ENCODE measurements at regions not wholly inside any gene's neighbourhood (a gene's known extent, or its start where the extent isn't known, plus 50 kb on each side); places are given as distances from the start of the nearest gene placed in this dataset.

DNA sequence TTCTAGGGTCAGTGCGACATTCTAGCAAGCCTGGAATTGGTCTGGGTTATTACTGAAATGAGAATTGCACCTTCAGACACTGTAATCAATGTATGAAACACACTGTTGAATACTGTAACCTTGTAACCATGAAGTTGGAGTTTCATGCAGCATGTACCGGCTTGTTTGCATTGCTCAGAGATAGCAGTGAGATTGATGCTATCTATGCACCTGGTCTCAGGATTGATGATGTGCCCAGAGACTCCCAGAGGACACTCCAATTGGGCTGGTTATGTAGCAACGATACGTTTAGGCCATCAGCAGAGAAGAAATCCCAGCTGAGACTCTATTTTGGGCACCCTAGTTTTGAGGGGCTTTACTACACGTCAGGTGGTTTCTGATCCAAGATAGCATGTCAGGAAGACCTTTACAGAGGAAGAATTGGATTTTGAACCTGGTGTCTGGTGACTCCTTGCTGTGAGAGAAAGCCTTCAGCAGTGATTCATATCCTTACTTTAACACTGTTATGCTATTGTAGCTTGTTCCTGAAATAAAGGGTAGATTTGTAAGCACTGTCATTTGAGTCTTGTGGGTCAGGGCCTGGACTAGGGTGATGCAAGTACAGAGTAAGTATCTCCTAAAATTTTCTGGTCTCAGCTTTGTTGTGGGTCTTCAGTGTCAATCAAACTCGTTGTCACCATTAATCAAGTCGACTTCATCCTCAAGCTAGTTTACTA lies 305.1 kb upstream of the GULP1 start:
- Histone ChIP-seq H3K27me3 (ENCODE audit: insufficient read depth in 3 of 3, low read length in 2 of 3) (no peaks in the 10 kb centered on the region), H3K36me3 (ENCODE audit: insufficient read depth in 1 of 2, low read depth in 1 of 2) (no peaks in the 10 kb centered on the region), H3K4me3 (no peak overlapping the region), H3K9me3 (no peaks in the 10 kb centered on the region), H3K27ac (no peak overlapping the region), H3K4me1 (peaks cover 16% of the 10 kb centered on the region)
- 65 to 82% (median 75%) methylated on average over 7 of the region's 7 CpGs for WGBS, 3 donors
- DNase-seq (no peak), ATAC-seq (peak in 2 of 4 donors; percentile 36 to 63)
- intact Hi-C loops (cut with DNase I): no loop called here
- TF ChIP-seq, protein P1, sequence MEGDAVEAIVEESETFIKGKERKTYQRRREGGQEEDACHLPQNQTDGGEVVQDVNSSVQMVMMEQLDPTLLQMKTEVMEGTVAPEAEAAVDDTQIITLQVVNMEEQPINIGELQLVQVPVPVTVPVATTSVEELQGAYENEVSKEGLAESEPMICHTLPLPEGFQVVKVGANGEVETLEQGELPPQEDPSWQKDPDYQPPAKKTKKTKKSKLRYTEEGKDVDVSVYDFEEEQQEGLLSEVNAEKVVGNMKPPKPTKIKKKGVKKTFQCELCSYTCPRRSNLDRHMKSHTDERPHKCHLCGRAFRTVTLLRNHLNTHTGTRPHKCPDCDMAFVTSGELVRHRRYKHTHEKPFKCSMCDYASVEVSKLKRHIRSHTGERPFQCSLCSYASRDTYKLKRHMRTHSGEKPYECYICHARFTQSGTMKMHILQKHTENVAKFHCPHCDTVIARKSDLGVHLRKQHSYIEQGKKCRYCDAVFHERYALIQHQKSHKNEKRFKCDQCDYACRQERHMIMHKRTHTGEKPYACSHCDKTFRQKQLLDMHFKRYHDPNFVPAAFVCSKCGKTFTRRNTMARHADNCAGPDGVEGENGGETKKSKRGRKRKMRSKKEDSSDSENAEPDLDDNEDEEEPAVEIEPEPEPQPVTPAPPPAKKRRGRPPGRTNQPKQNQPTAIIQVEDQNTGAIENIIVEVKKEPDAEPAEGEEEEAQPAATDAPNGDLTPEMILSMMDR (IDR thresholded peaks at IDR 0.05): no peak

DNA sequence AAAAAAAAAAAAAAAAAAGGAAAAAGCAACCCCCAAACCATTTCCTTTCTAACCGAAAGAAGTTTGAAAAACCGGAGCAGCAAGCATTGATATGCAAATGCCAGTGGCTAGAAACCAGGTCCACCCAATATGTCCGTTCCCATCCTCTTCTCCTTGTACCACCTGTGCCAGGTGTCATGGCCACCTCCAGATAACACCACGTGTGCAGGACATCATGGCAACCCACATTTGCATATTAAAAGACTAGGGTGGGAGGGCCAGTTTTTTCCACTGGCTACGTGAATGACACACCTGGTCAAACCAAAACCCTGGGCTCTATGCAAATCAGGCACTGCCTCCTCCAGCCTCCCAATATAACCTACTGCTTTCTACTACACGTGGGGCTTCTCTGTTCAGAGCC lies 303.3 kb upstream of the GULP1 start:
- no peak overlapping the region for H3K4me3 ChIP-seq
- TF ChIP-seq, protein P1 (IDR thresholded peaks at IDR 0.05): no peak
- no peaks in the 10 kb centered on the region for H3K36me3 ChIP-seq (ENCODE audit: insufficient read depth in 1 of 2, low read depth in 1 of 2)
- H3K27ac ChIP-seq: no peak overlapping the region
- peaks cover 7% of the 10 kb centered on the region for H3K4me1 ChIP-seq
- no peak for ATAC-seq
- WGBS, 3 donors: 81 to 84% (median 84%) methylated on average over 6 of the region's 6 CpGs
- intact Hi-C loops (cut with DNase I): no loop called here
- no peaks in the 10 kb centered on the region for H3K9me3 ChIP-seq
- H3K27me3 ChIP-seq (ENCODE audit: insufficient read depth in 3 of 3, low read length in 2 of 3): no peaks in the 10 kb centered on the region
- DNase-seq: no peak

DNA sequence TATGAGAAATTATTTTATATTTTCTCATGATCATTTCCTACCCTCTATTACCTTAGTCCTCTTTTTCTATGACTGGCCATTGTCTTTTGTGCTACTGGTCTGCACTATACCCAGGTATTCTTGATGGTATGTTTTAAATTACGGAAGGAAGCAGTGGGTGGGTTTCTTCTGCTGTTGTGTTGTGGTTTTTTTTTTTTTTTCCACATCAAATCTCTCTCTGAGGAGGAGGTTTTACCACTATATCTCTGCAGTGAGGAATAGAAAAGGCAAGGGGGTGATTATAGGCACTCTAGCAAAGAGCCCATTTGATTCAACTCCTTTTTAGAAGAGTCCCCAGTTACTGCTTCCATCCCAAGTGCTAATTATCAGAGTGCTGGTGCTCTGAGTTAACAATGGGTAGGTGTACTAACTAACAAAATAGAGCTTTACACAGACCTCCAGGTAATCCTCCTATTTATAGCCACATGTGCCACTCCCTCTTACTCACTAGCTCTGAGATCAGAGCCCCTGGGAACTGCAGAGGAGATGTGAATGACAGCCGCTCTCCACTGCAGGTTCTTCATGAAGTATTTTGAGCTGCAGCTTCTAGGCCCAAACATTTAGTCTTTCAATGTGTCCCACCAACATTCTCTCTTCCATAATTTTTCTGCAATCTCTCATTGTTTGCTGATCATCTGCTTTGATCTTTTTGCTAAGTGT lies 301.6 kb upstream of the GULP1 start:
- TF ChIP-seq, protein P1 (IDR thresholded peaks at IDR 0.05): no peak

DNA sequence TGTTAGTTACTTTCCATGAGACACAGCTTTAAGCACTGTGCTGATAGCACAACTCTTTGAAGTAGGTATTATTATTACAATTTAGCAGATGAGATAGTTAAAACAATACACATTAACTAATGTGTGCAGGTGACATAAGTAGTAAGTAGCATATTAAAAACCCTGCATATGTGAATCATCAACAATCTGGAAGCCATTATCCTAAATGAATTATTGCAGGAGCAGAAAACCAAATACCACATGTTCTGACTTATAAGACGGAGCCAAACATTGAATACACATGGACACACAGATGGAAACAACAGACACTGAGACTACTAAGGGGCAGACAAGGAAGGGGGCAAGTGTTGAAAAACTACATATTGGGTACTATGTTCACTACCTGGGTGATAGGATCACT lies 300.3 kb upstream of the GULP1 start:
- no peak overlapping the region for H3K27ac ChIP-seq
- H3K9me3 ChIP-seq: no peaks in the 10 kb centered on the region
- H3K4me1 ChIP-seq: no peaks in the 10 kb centered on the region
- no peak overlapping the region for H3K4me3 ChIP-seq
- 88 to 98% (median 91%) methylated on average over 1 of the region's 1 CpG for WGBS, 3 donors
- DNase-seq: no peak
- no peak for ATAC-seq
- H3K27me3 ChIP-seq (ENCODE audit: insufficient read depth in 3 of 3, low read length in 2 of 3): no peaks in the 10 kb centered on the region
- intact Hi-C loops (cut with DNase I): no loop called here
- no peaks in the 10 kb centered on the region for H3K36me3 ChIP-seq (ENCODE audit: insufficient read depth in 1 of 2, low read depth in 1 of 2)
- TF ChIP-seq, protein P1 (IDR thresholded peaks at IDR 0.05): no peak

More for the DNA sequence above, 301.6 kb upstream of the GULP1 start:
- H3K36me3 ChIP-seq (ENCODE audit: insufficient read depth in 1 of 2, low read depth in 1 of 2): no peaks in the 10 kb centered on the region
- DNase-seq: no peak
- H3K4me1 ChIP-seq: peaks cover 6% of the 10 kb centered on the region
- 80 to 86% (median 83%) methylated on average over 2 of the region's 2 CpGs for WGBS, 3 donors
- ATAC-seq: peak; percentile 61 to 79 (median 70)
- H3K27me3 ChIP-seq (ENCODE audit: insufficient read depth in 3 of 3, low read length in 2 of 3): no peaks in the 10 kb centered on the region
- no peak overlapping the region for H3K4me3 ChIP-seq
- H3K9me3 ChIP-seq: no peaks in the 10 kb centered on the region
- H3K27ac ChIP-seq: no peak overlapping the region
- intact Hi-C loops (cut with DNase I): no loop called here
